ENCODE measurements at regions not wholly inside any gene's neighbourhood (a gene's known extent, or its start where the extent isn't known, plus 50 kb on each side); places are given as distances from the start of the nearest gene placed in this dataset.

- TF ChIP-seq CTCF (IDR thresholded peaks at IDR 0.05) = no peak
- H3K27ac ChIP-seq = peak overlapping the region in 1 of 2 donors; percentile 73
- no peak overlapping the region for H3K4me3 ChIP-seq
- DNase-seq (peak in 2 of 4 donors; percentile 48 to 80), ATAC-seq (peak; percentile 47)
- H3K27me3 ChIP-seq = no peaks in the 10 kb centered on the region
- H3K9me3 ChIP-seq = no peaks in the 10 kb centered on the region
- H3K36me3 ChIP-seq = peaks cover 0 to 8% of the 10 kb centered on the region in 2 donors
- intact Hi-C loops (cut with DNase I) = no loop called here
- peaks cover 19 to 35% of the 10 kb centered on the region in 2 donors for H3K4me1 ChIP-seq
These were observed 109.0 kb upstream of the IPO9 start for GRCh38 chr1:201719812-201720521.

DNA sequence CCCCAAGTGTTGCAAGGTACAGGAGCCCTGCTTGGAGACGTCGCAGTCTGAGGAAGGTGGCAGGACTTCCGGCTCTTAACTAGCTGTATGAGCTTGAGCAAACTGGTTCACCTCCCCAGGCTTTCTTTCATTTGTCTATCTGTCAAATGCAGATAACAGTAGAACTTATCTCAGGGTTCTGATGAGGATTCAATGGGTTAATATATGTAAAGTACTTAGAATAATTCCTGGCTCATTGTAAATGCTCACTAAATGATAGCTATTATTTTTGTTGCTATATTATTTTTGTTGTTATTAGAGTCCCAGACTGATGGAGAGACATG, 108.5 kb upstream of the IPO9 start:
- intact Hi-C loops (cut with DNase I) = no loop called here

GRCh38 chr1:201721082-201722049, 107.6 kb upstream of the IPO9 start:
- H3K4me1 ChIP-seq = peaks cover 8 to 25% of the 10 kb centered on the region in 2 donors
- no peak for TF ChIP-seq CTCF (IDR thresholded peaks at IDR 0.05)
- DNase-seq (no peak), ATAC-seq (no peak)
- no peaks in the 10 kb centered on the region for H3K9me3 ChIP-seq
- intact Hi-C loops (cut with DNase I) = no loop called here
- peak overlapping the region in 1 of 2 donors; percentile 73 for H3K27ac ChIP-seq
- peaks cover 0 to 8% of the 10 kb centered on the region in 2 donors for H3K36me3 ChIP-seq
- H3K27me3 ChIP-seq = no peaks in the 10 kb centered on the region
- H3K4me3 ChIP-seq = no peak overlapping the region

More for the DNA sequence above, 108.5 kb upstream of the IPO9 start:
- no peak for TF ChIP-seq CTCF (IDR thresholded peaks at IDR 0.05)
- peaks cover 14 to 34% of the 10 kb centered on the region in 2 donors for H3K4me1 ChIP-seq
- no peak for DNase-seq
- no peak overlapping the region for H3K4me3 ChIP-seq
- H3K27ac ChIP-seq = peak overlapping the region in 1 of 2 donors; percentile 73
- no peaks in the 10 kb centered on the region for H3K27me3 ChIP-seq
- H3K36me3 ChIP-seq = peaks cover 0 to 8% of the 10 kb centered on the region in 2 donors
- H3K9me3 ChIP-seq = no peaks in the 10 kb centered on the region
- ATAC-seq = no peak

DNA sequence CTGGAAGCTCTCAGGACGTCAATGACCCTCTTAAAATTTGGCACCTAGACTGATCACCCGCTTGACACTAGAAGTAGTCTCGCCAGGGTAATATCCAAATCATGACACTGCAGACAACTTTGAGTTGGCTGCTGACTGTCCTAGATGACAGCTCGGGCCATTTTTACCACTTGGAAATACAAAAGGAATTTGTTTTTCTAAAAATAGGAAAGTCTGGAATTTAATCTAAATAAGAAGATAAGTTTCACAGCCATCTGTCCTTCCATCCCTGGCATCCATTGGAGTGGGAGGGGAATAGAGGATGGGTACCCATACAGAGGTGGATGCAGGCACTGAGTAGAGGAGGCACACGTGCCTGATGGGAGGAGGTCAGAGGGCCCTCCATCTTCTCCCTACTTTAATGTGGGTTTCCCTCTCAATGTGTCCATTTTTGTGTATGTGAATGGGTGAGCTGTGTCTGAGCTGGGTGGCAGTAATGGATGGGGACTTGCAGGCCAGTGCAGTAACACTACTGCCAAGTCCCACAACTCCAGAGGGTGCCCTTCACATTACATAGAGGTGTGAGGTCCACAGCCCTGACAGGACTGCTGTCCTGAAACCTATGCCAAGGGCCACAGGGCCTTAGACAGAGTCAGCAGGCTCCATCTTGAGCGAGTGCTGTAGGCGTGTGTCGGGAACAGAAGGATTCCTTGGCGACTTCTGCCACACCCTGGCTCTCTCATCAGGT, 104.8 kb upstream of the IPO9 start:
- H3K4me3 ChIP-seq = no peak overlapping the region
- no peaks in the 10 kb centered on the region for H3K27me3 ChIP-seq
- no peak for TF ChIP-seq CTCF (IDR thresholded peaks at IDR 0.05)
- intact Hi-C loops (cut with DNase I) = no loop called here
- DNase-seq = no peak
- H3K36me3 ChIP-seq = no peaks in the 10 kb centered on the region
- ATAC-seq = no peak
- no peaks in the 10 kb centered on the region for H3K9me3 ChIP-seq
- H3K4me1 ChIP-seq = peaks cover 14 to 15% of the 10 kb centered on the region in 2 donors
- peak overlapping the region; percentile 37 to 79 for H3K27ac ChIP-seq

Measured in left lung (tissue), 4 donors.